ENCODE measurements at regions not wholly inside any gene's neighbourhood (a gene's known extent, or its start where the extent isn't known, plus 50 kb on each side); places are given as distances from the start of the nearest gene placed in this dataset.

- TF ChIP-seq CTCF (IDR thresholded peaks at IDR 0.05 in 4 of 5, conservative IDR thresholded peaks at IDR 0.05 in 1 of 5) (no peak), POLR2A (IDR thresholded peaks at IDR 0.05) (no peak)
These were observed 124.0 kb downstream of the CRYAA start for GRCh38 chr21:43292866-43293142.

Data from gastrocnemius medialis (tissue), 4 donors.